ENCODE measurements at regions not wholly inside any gene's neighbourhood (a gene's known extent, or its start where the extent isn't known, plus 50 kb on each side); places are given as distances from the start of the nearest gene placed in this dataset.
"Not testable (repeated sequence)": the region's sequence is repeated elsewhere in the genome, so short reads cannot be mapped to it uniquely, and the experiment has no call there.

DNA sequence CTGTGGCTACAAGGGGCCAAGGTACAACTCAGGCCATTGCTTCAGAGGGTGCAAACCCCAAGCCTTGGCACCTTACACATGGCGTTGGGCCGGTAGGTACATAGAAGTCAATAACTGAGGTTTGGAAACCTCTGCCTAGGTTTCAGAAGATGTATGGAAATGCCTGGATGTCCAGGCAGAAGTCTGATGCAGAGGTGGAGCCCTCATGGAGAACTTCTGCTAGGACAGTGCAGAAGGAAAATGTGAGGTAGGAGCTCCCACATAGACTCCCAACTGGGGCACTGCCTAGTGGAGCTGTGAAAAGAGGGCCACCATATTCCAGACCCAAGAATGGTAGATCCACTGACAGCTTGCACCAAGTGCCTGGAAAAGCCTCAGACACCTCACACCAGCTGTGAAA, 92.1 kb upstream of the SFRP2 start:
- DNase-seq (ENCODE audit: insufficient read length, low spot score) (no peak), FAIRE-seq (no peak)

DNA sequence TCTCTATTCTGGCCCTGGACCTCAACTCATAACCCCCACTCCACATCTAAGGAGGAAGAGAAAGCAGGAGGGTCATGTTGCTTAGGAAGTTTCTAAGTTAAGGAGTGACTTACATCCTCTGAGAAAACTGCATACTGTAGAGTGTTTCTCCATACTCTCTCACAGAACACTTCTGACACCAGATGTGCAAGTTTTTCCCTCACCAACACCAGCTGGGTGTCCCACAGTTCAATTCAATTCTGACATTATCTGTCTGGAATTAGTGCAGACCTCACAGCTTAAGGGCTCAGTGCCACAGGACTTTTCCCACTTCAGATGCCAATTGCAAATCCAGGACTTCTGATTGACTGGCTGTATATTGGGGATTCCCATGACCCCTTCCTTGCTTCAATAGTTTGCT, 89.0 kb upstream of the SFRP2 start:
- DNase-seq (ENCODE audit: insufficient read length, low spot score) (no peak), FAIRE-seq (no peak)

DNA sequence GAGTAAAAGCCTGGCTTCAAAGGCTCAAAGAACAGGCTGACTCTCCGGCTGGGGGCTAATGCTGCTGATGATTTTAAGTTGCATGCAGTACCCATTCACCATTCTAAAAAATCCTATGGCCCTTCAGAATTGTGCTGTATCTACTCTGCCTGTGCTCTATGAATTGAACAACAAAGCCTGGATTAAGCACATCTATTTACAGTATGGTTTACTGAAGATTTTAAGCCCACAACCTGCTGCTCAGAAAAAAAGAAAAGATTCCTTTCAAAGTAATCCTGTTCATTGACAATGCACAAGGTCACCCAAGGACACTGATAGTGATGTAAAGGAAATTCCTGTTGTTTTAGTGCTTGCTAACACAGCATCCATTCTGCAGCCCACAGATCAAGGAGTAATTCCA, 84.9 kb upstream of the SFRP2 start:
- DNase-seq (ENCODE audit: insufficient read length, low spot score) (no peak), FAIRE-seq (no peak)

DNA sequence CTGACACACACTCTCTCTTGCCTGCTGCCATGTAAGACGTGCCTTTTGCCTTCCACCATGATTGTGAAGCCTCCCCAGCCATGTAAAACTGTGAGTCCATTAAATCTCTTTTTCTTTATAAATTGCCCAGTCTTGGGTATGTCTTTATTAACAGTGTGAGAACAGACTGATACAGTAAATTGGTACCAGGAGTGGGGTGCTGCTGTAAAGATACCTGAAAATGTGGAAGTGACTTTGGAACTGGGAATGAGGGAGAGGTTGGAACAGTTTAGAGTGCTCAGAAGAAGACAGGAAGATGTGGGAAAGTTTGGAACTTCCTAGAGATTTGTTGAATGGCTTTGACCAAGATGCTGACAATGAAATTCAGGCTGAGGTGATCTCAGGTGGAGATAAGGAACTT, 77.9 kb upstream of the SFRP2 start:
- not testable (repeated sequence) for DNase-seq (ENCODE audit: insufficient read length, low spot score); FAIRE-seq

DNA sequence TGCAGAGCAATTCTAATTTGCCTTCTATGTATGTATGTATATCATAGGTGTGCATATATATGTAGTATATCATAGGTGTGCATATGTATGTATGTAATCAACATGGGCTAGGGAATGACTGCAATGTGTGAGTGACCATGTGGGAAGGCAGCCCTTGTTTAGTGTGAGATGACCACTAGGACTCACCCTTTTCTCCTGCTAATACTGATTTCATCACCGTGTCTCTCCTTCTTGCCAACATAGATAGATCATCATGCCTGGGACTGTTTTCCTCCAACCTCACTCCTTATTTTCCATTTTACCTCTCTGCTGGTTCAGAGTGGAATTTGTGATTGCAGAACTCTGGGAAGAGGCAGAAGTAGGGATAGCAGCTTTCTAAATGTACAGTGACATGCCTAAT, 63.6 kb upstream of the SFRP2 start:
- no peak for FAIRE-seq
- DNase-seq (ENCODE audit: insufficient read length, low spot score), result no peak

DNA sequence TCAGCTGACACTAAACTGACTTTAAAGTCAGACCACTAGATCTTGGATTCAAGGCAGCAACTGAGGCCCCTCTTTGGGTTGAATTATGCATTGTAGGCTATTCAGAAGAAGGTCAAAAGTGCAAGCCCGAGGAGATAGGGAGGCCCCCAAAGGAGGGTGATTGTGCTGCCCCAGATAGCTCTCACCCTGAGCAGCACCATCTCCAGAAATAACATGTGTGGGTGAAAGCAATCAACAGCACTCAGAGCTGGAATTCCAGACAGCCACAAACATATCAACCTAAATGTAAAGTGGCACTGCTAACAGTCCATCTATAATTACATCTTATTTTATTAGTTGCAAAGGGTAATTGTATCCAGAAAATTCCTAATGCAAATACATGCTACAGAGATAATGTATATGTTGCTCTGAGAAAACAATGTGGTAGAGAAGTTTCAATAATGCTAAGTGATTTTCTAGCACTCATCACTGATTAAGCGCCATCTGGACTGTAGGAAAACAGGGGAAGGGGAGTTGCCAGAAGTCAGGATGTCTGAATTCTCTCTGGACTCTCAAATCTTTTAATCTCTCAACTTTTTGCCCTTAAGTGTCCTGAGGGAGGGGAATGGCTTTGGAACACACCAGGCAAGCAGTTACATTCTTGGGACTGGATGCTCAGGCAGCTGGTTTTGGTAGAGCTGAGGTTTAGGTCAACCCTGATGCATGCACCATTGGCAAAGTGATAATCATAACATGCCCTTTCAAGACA, 61.8 kb upstream of the SFRP2 start:
- no peak for DNase-seq (ENCODE audit: insufficient read length, low spot score)
- FAIRE-seq, result no peak

DNA sequence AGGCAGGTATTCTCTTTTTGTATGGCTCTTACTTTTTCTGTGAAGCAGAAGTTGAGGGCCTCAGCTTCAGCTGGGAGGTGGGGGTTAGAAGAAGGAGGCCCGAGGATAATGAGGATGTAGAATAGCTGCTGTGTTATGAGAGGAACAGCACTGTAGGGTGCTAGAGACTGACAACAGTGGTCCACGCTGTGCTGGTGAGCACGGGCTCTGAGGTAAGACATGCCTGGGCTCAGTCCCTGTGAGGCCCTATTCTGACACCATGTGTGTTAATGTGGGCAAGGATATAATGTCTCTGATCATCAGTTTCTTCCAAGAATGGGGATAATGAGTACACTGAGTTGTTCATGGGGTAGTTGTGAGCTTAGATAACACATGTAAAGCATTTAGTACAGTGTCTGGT, 55.3 kb upstream of the SFRP2 start:
- FAIRE-seq, result no peak
- DNase-seq (ENCODE audit: insufficient read length, low spot score), result no peak

All from HTR-8/SVneo (cell line).